ENCODE measurements at regions not wholly inside any gene's neighbourhood (a gene's known extent, or its start where the extent isn't known, plus 50 kb on each side); places are given as distances from the start of the nearest gene placed in this dataset.

GRCh38 chr7:80028717-80029116, 105.9 kb upstream of the GNAI1 start:
- H3K4me1 ChIP-seq (ENCODE audit: control insufficient read depth, insufficient read depth, low read length): no peaks in the 10 kb centered on the region
- H3K36me3 ChIP-seq (ENCODE audit: control insufficient read depth in 2 of 2, insufficient read depth in 2 of 2, low read length in 1 of 2): no peaks in the 10 kb centered on the region
- H3K27ac ChIP-seq (ENCODE audit: control insufficient read depth, insufficient read depth): no peak overlapping the region
- H4K20me1 ChIP-seq (ENCODE audit: control insufficient read depth, insufficient read depth): no peaks in the 10 kb centered on the region
- H3K27me3 ChIP-seq (replicated peaks in 1 of 2; ENCODE audit: control insufficient read depth in 2 of 2, insufficient read depth in 2 of 2, low read length in 1 of 2): no peaks in the 10 kb centered on the region
- ChIA-PET CTCF (no interaction called here), POLR2A (no interaction called here), RAD21 (ENCODE audit: unreplicated experiment) (no interaction called here), SMC1A (ENCODE audit: uncharacterized antibody, unreplicated experiment) (no interaction called here)
- in situ Hi-C loops (cut with MboI): no loop called here
- no peak overlapping the region for H2AFZ ChIP-seq (ENCODE audit: control insufficient read depth, low read depth, low read length)
- H3K4me3 ChIP-seq: no peak overlapping the region
- no peak overlapping the region for H3K9ac ChIP-seq (ENCODE audit: control insufficient read depth, insufficient read depth, low read length)
- TF ChIP-seq CHD2 (IDR thresholded peaks at IDR 0.05; ENCODE audit: borderline replicate concordance, low read depth, low read length) (no peak), RUNX3 (IDR thresholded peaks at IDR 0.05; ENCODE audit: low read length) (no peak), SRF (IDR thresholded peaks at IDR 0.05; ENCODE audit: low read depth in 2 of 2, low read length in 2 of 2) (no peak), PBX3 (IDR thresholded peaks at IDR 0.05; ENCODE audit: insufficient replicate concordance, low read depth, low read length) (no peak), JUND (IDR thresholded peaks at IDR 0.05; ENCODE audit: low read depth, low read length) (no peak), HDAC6 (IDR thresholded peaks at IDR 0.05; ENCODE audit: unreplicated experiment) (no peak), TARDBP (IDR thresholded peaks at IDR 0.05; ENCODE audit: borderline replicate concordance) (no peak), E4F1 (IDR thresholded peaks at IDR 0.05; ENCODE audit: borderline replicate concordance, partially characterized antibody) (no peak), NKRF (conservative IDR thresholded peaks at IDR 0.05) (no peak), ZBTB4 (CRISPR knock-in tag; IDR thresholded peaks at IDR 0.05) (no peak)
- no peaks in the 10 kb centered on the region for H3K79me2 ChIP-seq (ENCODE audit: control insufficient read depth, insufficient read depth, low read length)
- BruUV-seq (replicated peaks): no TSS peak
- no peak for ATAC-seq
- H3K4me2 ChIP-seq (ENCODE audit: control insufficient read depth, insufficient read depth): no peak overlapping the region
- 0% methylated on average over 3 of the region's 3 CpGs for WGBS (ENCODE audit: insufficient coverage, insufficient replicate concordance, low lambda C conversion rate, missing lambda C conversion rate)
- H3K9me3 ChIP-seq (replicated peaks; ENCODE audit: control insufficient read depth, insufficient read depth, low read length): no peaks in the 10 kb centered on the region
- DNase-seq (ENCODE audit: low read depth, low spot score): no peak
- intact Hi-C loops (cut with micrococcal nuclease; ENCODE audit: unreplicated experiment): no loop called here
- FAIRE-seq: no peak
